Naive B cell (primary cell): ENCODE measurements at regions not wholly inside any gene's neighbourhood (a gene's known extent, or its start where the extent isn't known, plus 50 kb on each side); places are given as distances from the start of the nearest gene placed in this dataset.

ENCODE experiments used
- ATAC-seq, 2 donors: fragments of 150-1000 bp; cut with Tn5 transposase; 2 replicates each; pipeline ENCODE4 v1.10.0; 2021; ENCODE audit warnings: low read depth in 2 of 2, mild to moderate bottlenecking in 2 of 2, moderate library complexity in 2 of 2
- DNase-seq: peaks from one replicate; pipeline ENCODE4 v3.0.0; 2022
- H3K27ac Mint-ChIP-seq, 6 donors: one replicate each; pipeline ENCODE4 v1.8.0; 2020 to 2022; ENCODE audit warnings: mild to moderate bottlenecking in 6 of 6, mixed read lengths in 6 of 6, moderate library complexity in 5 of 6, inconsistent platforms in 2 of 6
- H3K27me3 Mint-ChIP-seq, 3 donors: one replicate each; pipeline ENCODE4 v1.8.0; 2021 to 2022; ENCODE audit warnings: mixed read lengths in 3 of 3, mild to moderate bottlenecking in 1 of 3
- H3K36me3 Mint-ChIP-seq, 2 donors: one replicate each; pipeline ENCODE4 v1.8.0; 2020 to 2022; ENCODE audit warnings: mixed read lengths in 2 of 2, inconsistent platforms in 1 of 2, mild to moderate bottlenecking in 1 of 2
- H3K4me1 Mint-ChIP-seq, 3 donors: one replicate each; pipeline ENCODE4 v1.8.0; 2020 to 2022; ENCODE audit warnings: mixed read lengths in 3 of 3, inconsistent platforms in 1 of 3, mild to moderate bottlenecking in 1 of 3, moderate library complexity in 1 of 3
- H3K4me3 Mint-ChIP-seq, 8 donors: one replicate each; pipeline ENCODE4 v1.8.0; 2020 to 2022; ENCODE audit warnings: mild to moderate bottlenecking in 8 of 8, mixed read lengths in 8 of 8, moderate library complexity in 8 of 8, inconsistent platforms in 2 of 8
- H3K9me3 Mint-ChIP-seq, 7 donors: one replicate each; pipeline ENCODE4 v1.8.0; 2020 to 2022; ENCODE audit warnings: mixed read lengths in 7 of 7, mild to moderate bottlenecking in 5 of 7, inconsistent platforms in 2 of 7, moderate library complexity in 1 of 7

DNA sequence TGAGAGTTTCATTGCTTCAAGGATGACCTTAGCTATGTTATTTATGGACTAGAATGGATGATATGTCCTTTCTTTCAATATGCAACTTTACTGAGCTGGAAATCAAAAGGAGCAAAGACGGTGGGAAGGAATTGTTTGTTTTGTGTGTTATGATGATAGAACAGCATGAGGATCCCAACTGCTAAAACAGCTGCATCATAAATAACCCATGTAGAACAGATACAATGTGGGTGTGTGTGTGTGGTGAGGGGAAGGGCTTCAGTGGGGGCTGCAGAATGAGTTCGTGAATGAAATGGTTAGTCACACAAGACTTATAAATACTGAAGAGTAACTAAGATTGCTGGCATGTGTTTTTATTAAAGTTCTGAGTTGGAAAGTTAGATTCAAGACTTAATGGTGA is 80.1 kb downstream of the DACT1 start:
- Mint-ChIP-seq H3K36me3 (no peaks in the 10 kb centered on the region), H3K27me3 (peaks cover 0 to 4% (median 0%) of the 10 kb centered on the region in 3 donors), H3K9me3 (peaks cover 0 to 5% (median 0%) of the 10 kb centered on the region in 7 donors), H3K4me1 (peaks cover 0 to 4% (median 0%) of the 10 kb centered on the region in 3 donors), H3K27ac (no peak overlapping the region), H3K4me3 (no peak overlapping the region)
- ATAC-seq (no peak), DNase-seq (no peak)

DNA sequence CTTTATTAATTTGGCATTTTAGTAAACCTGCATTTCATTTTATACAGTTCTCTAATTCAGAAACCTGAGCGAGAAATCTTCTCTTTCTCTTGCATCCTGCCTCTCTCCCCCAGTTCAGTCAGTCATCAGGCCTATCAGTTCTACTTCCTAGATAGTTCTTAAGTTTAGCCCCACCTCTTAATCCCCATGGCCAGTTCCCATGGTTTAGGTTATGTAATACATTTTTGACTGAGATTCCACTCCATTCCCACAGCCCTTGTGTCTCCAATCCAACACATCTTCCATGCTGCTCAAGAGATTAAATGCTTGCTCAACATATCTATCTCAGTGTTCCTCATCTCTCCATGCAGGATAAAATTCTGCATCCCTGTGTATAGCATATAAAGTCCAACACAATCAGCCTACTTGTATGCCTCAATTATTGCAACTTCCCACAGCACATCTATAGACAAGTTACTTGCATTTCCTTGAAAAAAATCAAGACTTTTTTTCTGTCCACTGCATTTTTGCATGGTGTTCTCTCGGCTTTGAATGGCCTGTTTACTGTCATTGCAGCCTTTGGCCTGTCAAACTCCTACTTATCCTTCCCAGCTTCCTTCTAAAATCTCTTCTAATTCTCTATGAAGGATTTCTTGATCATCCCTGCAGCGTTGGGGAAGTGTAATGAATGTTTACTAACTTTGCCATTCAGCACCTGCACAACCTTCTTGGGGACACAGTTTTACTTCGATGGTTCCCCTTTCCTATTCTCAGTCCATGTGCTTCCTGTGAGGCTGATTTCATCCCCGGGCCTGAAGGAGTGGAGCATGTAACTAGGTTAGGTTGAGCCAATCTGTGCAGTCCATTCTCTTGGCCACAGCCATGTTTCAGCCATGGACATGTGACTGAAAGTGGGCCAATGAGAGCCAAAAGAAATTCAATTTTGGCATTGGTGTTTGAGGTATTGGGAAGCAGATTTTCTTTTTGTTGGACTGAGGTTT is 80.8 kb downstream of the DACT1 start:
- DNase-seq (no peak), ATAC-seq (no peak)
- H3K4me1 Mint-ChIP-seq: peaks cover 0 to 4% (median 0%) of the 10 kb centered on the region in 3 donors
- no peaks in the 10 kb centered on the region for H3K36me3 Mint-ChIP-seq
- H3K9me3 Mint-ChIP-seq: peaks cover 0 to 5% (median 0%) of the 10 kb centered on the region in 7 donors
- peaks cover 0 to 4% (median 0%) of the 10 kb centered on the region in 3 donors for H3K27me3 Mint-ChIP-seq
- no peak overlapping the region for H3K27ac Mint-ChIP-seq
- H3K4me3 Mint-ChIP-seq: no peak overlapping the region

DNA sequence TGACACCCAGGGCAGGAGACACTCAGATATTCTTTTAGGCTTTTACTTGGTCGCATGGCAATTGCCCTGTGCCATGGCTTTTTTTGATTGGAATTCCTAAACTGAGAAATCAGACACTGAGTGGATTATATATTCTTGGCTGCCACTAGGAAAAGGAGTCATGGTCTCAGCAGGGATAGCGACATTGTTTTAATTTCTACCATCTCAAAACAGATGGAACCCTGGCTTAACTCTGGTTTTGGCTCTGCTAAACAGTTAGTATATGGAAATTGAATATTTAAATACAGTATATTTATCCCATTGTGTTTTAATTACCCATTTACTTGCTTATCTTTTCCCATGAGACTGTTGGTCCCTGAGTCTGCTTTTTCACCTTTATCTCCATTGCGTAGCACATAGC is 84.0 kb downstream of the DACT1 start:
- ATAC-seq (no peak), DNase-seq (no peak)
- Mint-ChIP-seq H3K36me3 (no peaks in the 10 kb centered on the region), H3K4me1 (no peaks in the 10 kb centered on the region), H3K4me3 (no peak overlapping the region), H3K27me3 (peaks cover 0 to 4% (median 0%) of the 10 kb centered on the region in 3 donors), H3K9me3 (peaks cover 0 to 5% (median 0%) of the 10 kb centered on the region in 7 donors), H3K27ac (no peak overlapping the region)

DNA sequence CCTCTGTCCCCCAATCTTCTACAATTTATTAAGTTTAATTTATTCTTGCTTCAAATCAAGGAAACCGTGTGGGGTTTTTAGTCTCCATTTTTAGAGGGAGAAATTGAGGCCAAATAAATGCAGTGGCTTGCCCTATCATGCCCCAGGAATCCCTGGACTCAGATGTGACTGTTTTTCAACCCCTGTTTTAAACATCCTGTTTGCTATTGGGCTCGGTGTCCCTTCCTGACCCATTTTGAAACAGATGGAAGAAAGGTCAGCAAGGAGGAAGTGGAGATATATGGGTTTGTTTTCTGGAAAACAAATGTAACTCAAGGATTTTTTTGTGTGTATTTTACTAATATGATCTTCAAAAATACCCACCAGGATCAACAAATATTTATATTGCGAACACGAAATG is 84.7 kb downstream of the DACT1 start:
- no peaks in the 10 kb centered on the region for H3K36me3 Mint-ChIP-seq
- ATAC-seq (no peak), DNase-seq (no peak)
- peaks cover 0 to 4% (median 0%) of the 10 kb centered on the region in 3 donors for H3K27me3 Mint-ChIP-seq
- H3K4me1 Mint-ChIP-seq: no peaks in the 10 kb centered on the region
- no peak overlapping the region for H3K27ac Mint-ChIP-seq
- H3K4me3 Mint-ChIP-seq: no peak overlapping the region
- peaks cover 0 to 5% (median 0%) of the 10 kb centered on the region in 7 donors for H3K9me3 Mint-ChIP-seq

DNA sequence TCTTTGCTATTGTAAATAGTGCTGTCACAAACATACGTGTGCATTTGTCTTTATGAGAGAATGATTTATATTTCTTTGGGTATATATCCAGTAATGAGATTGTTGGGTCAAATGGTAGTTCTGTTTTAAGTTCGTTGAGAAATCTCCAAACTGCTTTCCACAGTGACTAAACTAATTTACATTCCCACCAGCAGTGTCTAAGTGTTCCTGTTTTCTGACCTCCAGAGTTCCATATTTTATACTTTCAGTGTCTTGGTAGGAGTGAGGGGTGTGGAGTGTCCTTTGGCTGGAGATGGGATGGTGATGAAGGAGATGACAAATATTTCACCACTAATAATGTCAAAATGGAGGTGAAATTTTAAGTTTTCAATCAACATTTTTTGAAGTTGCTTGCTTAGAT is 86.4 kb downstream of the DACT1 start:
- no peaks in the 10 kb centered on the region for H3K36me3 Mint-ChIP-seq
- H3K27ac Mint-ChIP-seq: no peak overlapping the region
- H3K4me1 Mint-ChIP-seq: no peaks in the 10 kb centered on the region
- DNase-seq (no peak), ATAC-seq (no peak)
- H3K4me3 Mint-ChIP-seq: no peak overlapping the region
- peaks cover 0 to 5% (median 0%) of the 10 kb centered on the region in 7 donors for H3K9me3 Mint-ChIP-seq
- H3K27me3 Mint-ChIP-seq: peaks cover 0 to 4% (median 0%) of the 10 kb centered on the region in 3 donors

DNA sequence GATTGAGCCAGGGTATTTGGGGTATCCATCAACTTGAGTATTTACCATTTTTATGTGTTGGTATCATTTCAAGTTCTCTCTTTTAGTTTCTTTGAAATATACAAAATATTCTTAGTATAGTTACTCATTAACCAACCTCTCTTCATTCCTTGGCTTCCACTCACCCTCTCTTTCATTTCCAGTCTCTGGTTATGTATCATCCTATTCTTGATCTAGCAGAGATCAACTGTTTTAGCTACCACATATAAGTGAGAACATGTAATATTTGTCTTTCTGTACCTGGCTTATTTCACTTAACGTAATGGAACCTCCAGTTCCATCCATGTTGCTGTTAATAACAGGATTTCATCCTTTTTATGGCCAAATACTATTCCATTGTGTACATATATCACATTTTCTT is 86.9 kb downstream of the DACT1 start:
- H3K27me3 Mint-ChIP-seq: peaks cover 0 to 3% (median 0%) of the 10 kb centered on the region in 3 donors

DNA sequence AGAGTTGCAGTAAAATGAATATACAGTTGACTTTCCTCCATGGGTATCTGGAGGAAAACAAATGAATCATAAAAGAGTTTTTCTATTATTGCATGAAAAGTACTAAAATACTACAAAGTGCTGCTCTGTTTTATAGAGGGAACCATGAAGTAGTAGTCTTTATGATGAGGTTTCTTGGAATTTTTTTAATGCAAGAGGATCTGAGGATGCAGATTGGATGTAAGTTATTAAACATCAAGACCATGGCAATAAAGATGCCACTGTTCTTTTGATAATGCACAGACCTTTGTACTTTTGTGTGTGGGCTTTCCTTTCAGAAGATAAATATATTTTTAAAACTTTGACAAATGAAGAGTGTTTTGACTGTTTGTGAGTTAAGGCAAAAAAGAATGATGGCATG is 87.5 kb downstream of the DACT1 start:
- H3K27me3 Mint-ChIP-seq: no peaks in the 10 kb centered on the region
- ATAC-seq (no peak), DNase-seq (no peak)
- no peaks in the 10 kb centered on the region for H3K9me3 Mint-ChIP-seq
- H3K36me3 Mint-ChIP-seq: no peaks in the 10 kb centered on the region
- no peak overlapping the region for H3K27ac Mint-ChIP-seq
- H3K4me1 Mint-ChIP-seq: no peaks in the 10 kb centered on the region
- no peak overlapping the region for H3K4me3 Mint-ChIP-seq

More for the DNA sequence above, 86.9 kb downstream of the DACT1 start:
- Mint-ChIP-seq H3K4me3 (no peak overlapping the region), H3K36me3 (no peaks in the 10 kb centered on the region), H3K9me3 (peaks cover 0 to 3% (median 0%) of the 10 kb centered on the region in 7 donors), H3K27ac (no peak overlapping the region), H3K4me1 (no peaks in the 10 kb centered on the region)
- DNase-seq (no peak), ATAC-seq (no peak)

DNA sequence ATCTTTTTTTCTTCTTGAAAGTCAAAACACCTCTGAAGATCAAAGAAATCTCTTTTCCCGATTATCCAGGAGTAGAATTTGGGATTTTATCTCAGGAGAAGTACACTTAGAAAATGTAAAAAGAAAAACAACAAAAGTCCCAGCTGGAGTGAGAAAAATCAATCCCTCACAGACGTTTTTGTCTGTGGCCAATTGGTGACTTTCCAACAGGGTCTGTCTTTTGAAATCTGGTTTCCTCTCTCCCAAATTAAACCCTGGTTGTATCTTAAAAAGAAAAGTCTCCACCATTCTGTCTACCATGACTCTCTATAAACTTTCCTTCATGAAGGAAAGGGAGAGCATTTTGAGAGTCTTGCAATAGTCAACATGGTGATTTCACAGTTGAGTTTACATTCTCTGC is 88.1 kb downstream of the DACT1 start:
- ATAC-seq: no peak
- Mint-ChIP-seq H3K4me3 (no peak overlapping the region), H3K27me3 (no peaks in the 10 kb centered on the region), H3K9me3 (peaks cover 0 to 2% (median 0%) of the 10 kb centered on the region in 7 donors), H3K36me3 (no peaks in the 10 kb centered on the region), H3K27ac (no peak overlapping the region), H3K4me1 (no peaks in the 10 kb centered on the region)
- DNase-seq: no peak

DNA sequence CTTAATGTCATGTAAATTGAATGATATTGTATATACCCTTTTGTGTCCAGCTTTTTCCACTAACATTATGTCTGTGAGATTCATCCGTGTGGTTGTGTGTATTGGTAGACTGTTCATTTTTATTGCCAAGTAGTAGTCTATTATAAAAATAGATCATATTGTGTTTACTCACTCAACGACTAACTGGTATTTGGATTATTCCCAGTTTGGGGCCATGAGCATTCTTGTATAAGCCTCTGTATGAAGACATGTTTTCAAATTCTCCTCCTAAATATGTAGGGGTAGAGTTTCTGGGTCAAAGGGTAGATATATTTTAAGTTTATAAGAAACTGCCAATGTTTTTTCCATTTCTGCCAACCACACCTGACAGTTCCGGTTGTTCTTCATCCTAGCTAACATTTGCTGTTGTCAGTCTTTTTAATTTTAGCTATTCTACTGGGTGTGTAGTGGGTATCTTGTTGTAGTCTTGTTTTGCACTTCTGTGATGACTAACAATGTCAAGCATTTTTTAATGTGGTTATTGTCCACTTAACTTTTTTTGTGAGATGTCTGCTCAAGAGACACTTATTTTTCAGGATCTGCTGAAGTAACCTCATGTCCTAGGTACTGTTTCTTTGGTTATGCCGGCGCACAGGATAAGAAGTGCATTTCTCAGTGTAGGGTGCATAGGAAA is 93.2 kb downstream of the DACT1 start:
- no peaks in the 10 kb centered on the region for H3K36me3 Mint-ChIP-seq
- no peak overlapping the region for H3K4me3 Mint-ChIP-seq
- peaks cover 0 to 15% (median 11%) of the 10 kb centered on the region in 3 donors for H3K27me3 Mint-ChIP-seq
- no peak overlapping the region for H3K27ac Mint-ChIP-seq
- H3K9me3 Mint-ChIP-seq: peaks cover 0 to 2% (median 0%) of the 10 kb centered on the region in 7 donors
- no peak for DNase-seq
- ATAC-seq: no peak
- no peaks in the 10 kb centered on the region for H3K4me1 Mint-ChIP-seq

DNA sequence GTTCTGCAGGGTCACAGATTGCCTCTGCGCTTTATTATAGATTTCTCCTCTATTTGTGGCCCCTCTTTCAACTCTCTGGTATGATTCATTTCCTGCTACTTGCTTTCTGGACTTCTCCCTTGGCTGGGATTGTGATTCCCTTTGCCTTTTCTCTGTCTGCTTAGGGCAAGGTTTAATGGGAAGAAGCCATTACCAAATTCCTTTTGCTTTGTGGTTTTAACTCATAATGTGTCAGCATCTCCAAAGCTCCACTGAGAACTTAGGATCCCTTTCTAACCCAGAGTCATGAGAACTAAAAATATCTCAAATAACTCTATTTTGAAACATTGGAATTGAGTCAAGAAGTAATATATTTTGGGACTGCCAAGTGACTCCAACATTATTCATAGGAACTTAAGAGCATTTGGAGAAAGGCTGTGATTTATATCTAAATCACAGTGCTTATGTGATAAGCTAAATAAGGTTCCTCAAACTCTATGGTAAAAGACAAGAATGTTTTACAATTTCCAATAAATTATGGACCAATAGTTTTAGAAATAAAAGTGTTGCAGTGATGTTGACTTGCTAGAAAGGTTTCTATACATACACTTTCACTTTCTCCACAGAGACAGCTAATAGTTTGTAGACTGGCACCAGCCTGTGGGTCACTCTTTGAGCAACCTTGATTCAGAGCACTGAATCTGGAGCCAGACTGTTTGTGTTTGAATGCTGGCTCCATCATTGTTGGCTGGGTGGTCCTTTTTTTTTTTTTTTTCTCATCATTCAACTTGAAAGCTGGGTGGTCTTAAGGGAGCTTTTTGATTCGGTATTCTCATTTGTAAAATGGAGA is 93.9 kb downstream of the DACT1 start:
- Mint-ChIP-seq H3K4me1 (no peaks in the 10 kb centered on the region), H3K27me3 (peaks cover 0 to 15% (median 13%) of the 10 kb centered on the region in 3 donors), H3K4me3 (no peak overlapping the region), H3K9me3 (peaks cover 0 to 3% (median 0%) of the 10 kb centered on the region in 7 donors), H3K27ac (peak overlapping the region in 1 of 6 donors; percentile 33), H3K36me3 (no peaks in the 10 kb centered on the region)
- no peak for ATAC-seq
- DNase-seq: no peak

DNA sequence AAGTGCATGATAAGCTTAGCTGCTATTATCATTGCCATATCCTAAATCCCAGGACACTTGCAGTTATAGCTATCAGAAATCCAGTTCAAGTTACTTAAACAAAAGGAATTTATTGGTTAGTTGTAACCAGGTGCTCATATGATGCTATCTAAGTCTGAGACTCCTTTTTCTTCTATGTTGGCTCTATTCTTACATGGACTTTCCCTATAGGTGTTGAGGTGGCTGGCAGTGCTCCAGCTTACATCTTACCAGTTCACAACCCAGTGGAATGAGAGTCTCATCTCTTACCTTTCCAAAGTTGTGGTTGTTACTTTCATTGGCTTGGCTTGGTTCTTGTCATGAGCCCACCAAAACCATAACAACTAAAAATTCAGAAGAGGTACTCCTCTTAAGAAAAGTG is 94.6 kb downstream of the DACT1 start:
- H3K36me3 Mint-ChIP-seq: no peaks in the 10 kb centered on the region
- H3K27me3 Mint-ChIP-seq: peaks cover 0 to 15% (median 13%) of the 10 kb centered on the region in 3 donors
- no peaks in the 10 kb centered on the region for H3K4me1 Mint-ChIP-seq
- no peak overlapping the region for H3K4me3 Mint-ChIP-seq
- no peak overlapping the region for H3K27ac Mint-ChIP-seq
- DNase-seq (no peak), ATAC-seq (no peak)
- peaks cover 0 to 3% (median 0%) of the 10 kb centered on the region in 7 donors for H3K9me3 Mint-ChIP-seq

DNA sequence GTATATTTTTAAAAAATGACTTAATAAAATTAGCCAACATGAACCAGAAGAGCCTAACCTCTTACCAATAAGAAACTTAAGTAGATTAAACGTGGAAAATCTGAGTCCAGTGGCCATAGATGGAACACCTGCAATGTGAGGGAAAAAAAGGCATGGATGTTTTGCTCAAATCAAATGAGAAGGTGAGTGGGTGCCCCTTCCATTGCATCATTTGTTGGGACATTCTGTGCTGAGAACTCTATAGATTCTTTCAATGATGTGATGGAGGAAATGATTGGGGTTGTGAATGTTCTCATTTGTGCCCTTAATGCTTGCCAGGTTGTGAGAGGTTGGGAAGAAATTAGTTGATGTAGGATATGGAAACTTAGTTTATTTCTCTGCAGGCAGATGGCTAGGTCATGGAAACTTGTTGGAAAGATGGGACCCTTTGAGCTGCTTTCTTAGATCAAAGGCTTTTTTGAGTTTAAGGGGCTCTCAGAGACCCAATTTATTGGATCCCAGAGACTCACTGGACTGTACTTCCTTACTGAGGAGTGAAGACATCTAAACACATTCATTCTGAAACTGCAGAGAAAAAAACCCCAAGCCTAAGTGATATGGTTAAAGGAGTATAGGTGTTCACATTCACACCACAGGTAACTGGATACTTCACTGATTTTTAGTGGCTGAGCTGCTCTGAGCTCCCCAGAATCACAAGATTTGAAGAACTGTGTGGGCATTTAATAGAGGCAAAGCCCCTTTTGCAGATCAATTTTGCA is 95.9 kb downstream of the DACT1 start:
- peaks cover 0 to 15% (median 13%) of the 10 kb centered on the region in 3 donors for H3K27me3 Mint-ChIP-seq
- ATAC-seq: no peak

More for the DNA sequence above, 95.9 kb downstream of the DACT1 start:
- H3K9me3 Mint-ChIP-seq: peaks cover 0 to 3% (median 0%) of the 10 kb centered on the region in 7 donors
- no peak for DNase-seq
- no peaks in the 10 kb centered on the region for H3K36me3 Mint-ChIP-seq
- no peak overlapping the region for H3K27ac Mint-ChIP-seq
- H3K4me3 Mint-ChIP-seq: no peak overlapping the region
- H3K4me1 Mint-ChIP-seq: no peaks in the 10 kb centered on the region
